Esophagus muscularis mucosa (tissue), 4 donors: ENCODE measurements at regions not wholly inside any gene's neighbourhood (a gene's known extent, or its start where the extent isn't known, plus 50 kb on each side); places are given as distances from the start of the nearest gene placed in this dataset.

Experiments
- DNase-seq: peaks from one replicate; pipeline ENCODE4 v3.0.0-alpha.2; 2017; ENCODE audit errors: extremely low spot score
- H3K27ac ChIP-seq, 4 donors: fragments of 200-600 bp; sonication (generic); replicated peaks in 1 of 4; 1 replicate in 3 of 4; 2 replicates in 1 of 4; pipeline ENCODE4 v1.5.1; 2016 to 2019; ENCODE audit warnings: mild to moderate bottlenecking in 1 of 4
- H3K27me3 ChIP-seq, 4 donors: fragments of 200-600 bp; sonication (generic); one replicate each; pipeline versions ENCODE4 v1.5.1 to v1.6.0; 2016 to 2019
- H3K36me3 ChIP-seq, 4 donors: fragments of 200-600 bp; sonication (generic); one replicate each; pipeline ENCODE4 v1.5.1; 2016 to 2019
- H3K4me1 ChIP-seq, 4 donors: fragments of 200-600 bp; sonication (generic); one replicate each; pipeline ENCODE4 v1.5.1; 2016 to 2019
- H3K4me3 ChIP-seq, 4 donors: fragments of 200-600 bp; sonication (generic); 1 replicate in 2 of 4; 2 replicates in 2 of 4; pipeline ENCODE4 v1.5.1; 2016 to 2019; ENCODE audit warnings: mild to moderate bottlenecking in 4 of 4, moderate library complexity in 1 of 4
- H3K9me3 ChIP-seq, 4 donors: fragments of 200-600 bp; sonication (generic); 1 replicate in 3 of 4; 2 replicates in 1 of 4; pipeline ENCODE4 v1.5.1; 2016 to 2019
- EP300 ChIP-seq: sonication (generic); formaldehyde crosslinking; IDR thresholded peaks from one replicate; pipeline ENCODE4 v1.6.1; 2017; ENCODE audit warnings: antibody characterized with exemption
- POLR2A ChIP-seq: fragments of 450-650 bp; IDR thresholded peaks from one replicate; pipeline ENCODE4 v1.6.1; 2017; ENCODE audit warnings: antibody characterized with exemption, moderate library complexity, mild to moderate bottlenecking, low read depth
- POLR2AphosphoS5 ChIP-seq, 2 donors: sonication (generic); formaldehyde crosslinking; IDR thresholded peaks; one replicate each; pipeline ENCODE4 v1.6.1; 2017; ENCODE audit warnings: antibody characterized with exemption in 2 of 2
- WGBS: methylation state at CpG from one replicate; pipeline ENCODE4 v1.1.5; 2018; 5-methylcytosine and 5-hydroxymethylcytosine counted together
- intact Hi-C: fragments of 100-400 bp; cut with DNase I; formaldehyde crosslinking; loops from one replicate; pipeline ENCODE4 v1.15.1; 2023
- TF ChIP-seq, protein P1 (sequence below), 3 experiments: fragments of 200-600 bp in 2 of 3; fragments of 450-650 bp in 1 of 3; sonication (generic) in 2 of 3; IDR thresholded peaks; one replicate each; pipeline ENCODE4 v1.5.1; 2017 to 2019; ENCODE audit warnings: antibody characterized with exemption in 3 of 3, mild to moderate bottlenecking in 2 of 3, moderate library complexity in 1 of 3

- intact Hi-C loops: no loop called here
- H3K9me3 ChIP-seq: peaks cover 0 to 5% (median 2%) of the 10 kb centered on the region in 4 donors
- H3K4me1 ChIP-seq: no peaks in the 10 kb centered on the region
- no peaks in the 10 kb centered on the region for H3K27me3 ChIP-seq
- no peak for DNase-seq
- no peak overlapping the region for H3K27ac ChIP-seq
- no peaks in the 10 kb centered on the region for H3K36me3 ChIP-seq
- 64% methylated on average over 5 of the region's 5 CpGs for WGBS
- no peak for TF ChIP-seq POLR2A
- TF ChIP-seq EP300: no peak
- TF ChIP-seq POLR2AphosphoS5 (IDR thresholded peaks at IDR 0.05): no peak
- TF ChIP-seq, protein P1, sequence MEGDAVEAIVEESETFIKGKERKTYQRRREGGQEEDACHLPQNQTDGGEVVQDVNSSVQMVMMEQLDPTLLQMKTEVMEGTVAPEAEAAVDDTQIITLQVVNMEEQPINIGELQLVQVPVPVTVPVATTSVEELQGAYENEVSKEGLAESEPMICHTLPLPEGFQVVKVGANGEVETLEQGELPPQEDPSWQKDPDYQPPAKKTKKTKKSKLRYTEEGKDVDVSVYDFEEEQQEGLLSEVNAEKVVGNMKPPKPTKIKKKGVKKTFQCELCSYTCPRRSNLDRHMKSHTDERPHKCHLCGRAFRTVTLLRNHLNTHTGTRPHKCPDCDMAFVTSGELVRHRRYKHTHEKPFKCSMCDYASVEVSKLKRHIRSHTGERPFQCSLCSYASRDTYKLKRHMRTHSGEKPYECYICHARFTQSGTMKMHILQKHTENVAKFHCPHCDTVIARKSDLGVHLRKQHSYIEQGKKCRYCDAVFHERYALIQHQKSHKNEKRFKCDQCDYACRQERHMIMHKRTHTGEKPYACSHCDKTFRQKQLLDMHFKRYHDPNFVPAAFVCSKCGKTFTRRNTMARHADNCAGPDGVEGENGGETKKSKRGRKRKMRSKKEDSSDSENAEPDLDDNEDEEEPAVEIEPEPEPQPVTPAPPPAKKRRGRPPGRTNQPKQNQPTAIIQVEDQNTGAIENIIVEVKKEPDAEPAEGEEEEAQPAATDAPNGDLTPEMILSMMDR (IDR thresholded peaks at IDR 0.05): no peak
- H3K4me3 ChIP-seq: no peak overlapping the region
These were observed 537.1 kb upstream of the CDH18 start for GRCh38 chr5:20524991-20525529.

- H3K36me3 ChIP-seq: no peaks in the 10 kb centered on the region
- no peaks in the 10 kb centered on the region for H3K4me1 ChIP-seq
- WGBS: 43% methylated on average over 3 of the region's 3 CpGs
- no peaks in the 10 kb centered on the region for H3K27me3 ChIP-seq
- intact Hi-C loops: no loop called here
- no peak overlapping the region for H3K4me3 ChIP-seq
- H3K9me3 ChIP-seq: peaks cover 0 to 5% (median 2%) of the 10 kb centered on the region in 4 donors
- no peak for DNase-seq
- H3K27ac ChIP-seq: no peak overlapping the region
- TF ChIP-seq POLR2AphosphoS5 (IDR thresholded peaks at IDR 0.05) (no peak), EP300 (no peak), POLR2A (no peak)
- TF ChIP-seq, protein P1 (IDR thresholded peaks at IDR 0.05): no peak
These were observed 535.0 kb upstream of the CDH18 start for GRCh38 chr5:20522905-20523482.

GRCh38 chr5:20515606-20516005 lies 527.6 kb upstream of the CDH18 start:
- intact Hi-C loops: no loop called here
- 98% methylated on average over 4 of the region's 4 CpGs for WGBS
- no peaks in the 10 kb centered on the region for H3K36me3 ChIP-seq
- H3K27me3 ChIP-seq: no peaks in the 10 kb centered on the region
- H3K4me3 ChIP-seq: no peak overlapping the region
- H3K9me3 ChIP-seq: no peaks in the 10 kb centered on the region
- H3K4me1 ChIP-seq: no peaks in the 10 kb centered on the region
- DNase-seq: no peak
- H3K27ac ChIP-seq: no peak overlapping the region
- TF ChIP-seq POLR2A: no peak
- TF ChIP-seq POLR2AphosphoS5 (IDR thresholded peaks at IDR 0.05): no peak

DNA sequence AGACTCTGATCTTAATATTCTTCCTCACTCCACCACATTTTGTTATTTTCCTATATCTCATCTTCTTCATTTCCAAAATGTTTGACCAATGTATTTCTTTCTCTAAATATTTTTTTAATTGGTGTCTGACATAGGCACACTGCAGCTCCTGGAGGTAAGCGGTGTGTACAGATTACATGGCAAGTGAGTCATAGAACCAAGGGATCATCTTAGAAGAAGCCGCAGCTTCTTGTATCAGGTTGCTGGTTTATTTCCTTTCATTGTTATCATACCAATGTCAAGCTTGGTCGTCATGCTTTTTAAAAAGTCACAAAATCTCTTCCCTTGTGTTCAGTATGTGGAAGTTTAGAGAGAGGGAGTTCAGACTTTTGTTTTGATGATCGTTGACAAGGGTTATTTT lies 526.1 kb upstream of the CDH18 start:
- DNase-seq: no peak
- whole genome bisulfite sequencing: 60% methylated on average over 4 of the region's 4 CpGs
- H3K27me3 ChIP-seq: no peaks in the 10 kb centered on the region
- intact Hi-C loops: no loop called here
- H3K9me3 ChIP-seq: no peaks in the 10 kb centered on the region
- no peaks in the 10 kb centered on the region for H3K4me1 ChIP-seq
- no peak for TF ChIP-seq POLR2AphosphoS5 (IDR thresholded peaks at IDR 0.05)
- TF ChIP-seq, protein P1 (IDR thresholded peaks at IDR 0.05): no peak
- TF ChIP-seq EP300: no peak
- no peak for TF ChIP-seq POLR2A
- H3K4me3 ChIP-seq: no peak overlapping the region
- H3K27ac ChIP-seq: no peak overlapping the region
- H3K36me3 ChIP-seq: no peaks in the 10 kb centered on the region

DNA sequence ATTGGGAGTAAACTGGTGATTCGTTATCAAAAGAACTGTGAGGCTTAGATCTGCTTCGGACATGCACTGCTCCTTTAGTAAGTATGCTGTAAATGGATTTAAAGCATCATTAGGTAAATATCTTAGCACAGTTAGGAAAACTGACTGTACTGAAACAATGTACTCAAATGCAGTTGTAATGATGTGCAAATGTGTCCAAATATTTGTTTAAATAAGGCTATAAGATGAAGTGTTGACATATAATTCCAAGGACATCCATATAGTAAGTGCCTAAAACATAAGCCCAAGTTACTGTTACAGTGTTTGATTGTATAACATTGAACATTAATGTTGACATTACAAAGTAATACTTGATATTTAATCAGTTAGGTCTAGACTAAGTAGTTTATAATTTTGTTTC lies 512.5 kb upstream of the CDH18 start:
- TF ChIP-seq POLR2A (no peak), POLR2AphosphoS5 (IDR thresholded peaks at IDR 0.05) (no peak), EP300 (no peak)
- TF ChIP-seq, protein P1 (IDR thresholded peaks at IDR 0.05): no peak
- Histone ChIP-seq H3K4me1 (no peaks in the 10 kb centered on the region), H3K36me3 (no peaks in the 10 kb centered on the region), H3K27ac (no peak overlapping the region), H3K9me3 (no peaks in the 10 kb centered on the region), H3K4me3 (no peak overlapping the region), H3K27me3 (no peaks in the 10 kb centered on the region)
- no peak for DNase-seq
- 65% methylated on average over 2 of the region's 2 CpGs for WGBS
- intact Hi-C loops: no loop called here
